Hepatic stellate cell (primary cell): ENCODE measurements at regions not wholly inside any gene's neighbourhood (a gene's known extent, or its start where the extent isn't known, plus 50 kb on each side); places are given as distances from the start of the nearest gene placed in this dataset.
"Not testable (repeated sequence)": the region's sequence is repeated elsewhere in the genome, so short reads cannot be mapped to it uniquely, and the experiment has no call there.

Source experiments
- DNase-seq: peaks from one replicate; pipeline ENCODE4 v3.0.0; 2011; ENCODE audit warnings: low spot score

GRCh38 chr6:137545073-137545472, 50.9 kb upstream of the OLIG3 start:
- no peak for DNase-seq

GRCh38 chr6:137547186-137547585, 53.0 kb upstream of the OLIG3 start:
- DNase-seq: no peak

DNA sequence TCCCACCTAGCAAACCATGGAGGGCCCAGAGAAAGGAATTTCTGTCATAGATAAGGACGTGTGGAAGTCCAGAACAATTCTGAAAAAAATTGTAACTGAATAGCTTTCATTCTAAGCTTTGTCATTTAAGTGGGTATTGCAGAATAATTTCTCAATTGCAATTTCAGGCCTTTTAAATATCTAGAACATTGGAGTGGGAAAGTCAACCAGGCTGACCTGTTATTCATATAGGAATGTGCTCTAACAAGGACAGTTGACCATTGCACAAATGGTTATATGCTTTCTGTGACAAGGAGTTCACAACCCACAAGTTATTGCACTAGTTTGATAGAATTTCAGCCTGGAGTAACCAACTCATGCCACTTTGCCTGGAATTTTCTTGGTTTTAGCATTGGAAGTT, 53.4 kb upstream of the OLIG3 start:
- DNase-seq: no peak

DNA sequence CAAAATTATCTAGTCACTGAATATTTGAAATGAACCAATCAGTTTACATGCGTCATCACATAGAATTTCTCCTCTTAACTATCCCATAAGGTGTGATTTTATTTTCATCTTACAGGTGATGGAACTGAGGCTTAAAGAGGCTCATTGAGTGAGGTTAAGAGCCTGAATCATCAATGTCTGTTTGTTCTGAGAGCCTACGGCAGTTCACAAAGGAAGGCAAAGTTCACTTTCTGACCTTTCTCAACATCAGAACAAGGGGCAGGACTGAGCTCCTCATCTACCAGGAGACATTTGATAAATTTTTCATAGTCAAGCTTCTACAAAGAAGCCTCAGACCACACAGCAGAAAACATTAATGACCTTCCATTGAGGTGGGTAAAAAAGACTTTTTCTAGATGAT, 54.9 kb upstream of the OLIG3 start:
- DNase-seq: no peak

DNA sequence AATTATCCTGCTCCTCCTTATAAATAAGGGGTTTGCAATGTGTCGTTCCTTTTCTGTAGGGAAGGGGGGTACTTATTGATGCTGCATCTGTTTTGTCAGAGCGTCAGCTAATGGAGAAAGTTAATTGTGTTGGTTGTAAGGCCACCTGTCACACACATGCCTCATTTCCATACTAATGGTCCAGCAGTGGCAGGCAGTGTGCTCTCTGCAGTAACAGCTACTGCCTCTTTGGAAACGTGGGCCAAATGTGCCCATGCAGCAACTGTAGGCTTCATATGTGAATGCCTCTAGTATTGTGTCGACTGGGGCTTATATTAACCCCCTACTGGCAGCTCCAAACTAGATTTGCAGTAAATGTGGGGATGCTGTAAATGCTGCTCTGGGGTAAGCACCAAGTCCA, 56.3 kb upstream of the OLIG3 start:
- no peak for DNase-seq

- no peak for DNase-seq
These were observed 58.0 kb upstream of the OLIG3 start for GRCh38 chr6:137552146-137552545.

DNA sequence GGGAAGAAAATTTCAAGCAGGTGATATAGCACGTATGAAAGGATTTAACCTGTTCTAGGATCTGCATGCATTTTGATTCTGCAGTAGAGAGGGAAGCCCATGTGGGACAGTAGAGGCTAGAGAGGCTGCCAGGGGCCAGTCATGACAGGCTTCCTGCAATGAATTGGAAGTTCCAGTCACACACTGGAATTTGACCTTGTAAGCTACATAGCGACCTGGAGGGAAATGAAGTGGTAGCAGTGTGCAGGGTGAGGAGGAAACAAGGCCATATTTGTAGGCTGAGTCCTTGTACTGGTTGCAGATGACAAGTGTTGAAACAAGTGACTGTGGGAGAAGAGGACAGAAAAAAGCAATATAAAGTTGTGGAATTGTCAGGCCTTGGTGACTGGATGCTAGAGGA, 58.6 kb upstream of the OLIG3 start:
- no peak for DNase-seq

- not testable (repeated sequence) for DNase-seq
These were observed 65.5 kb upstream of the OLIG3 start for GRCh38 chr6:137559521-137560183.

- DNase-seq: no peak
These were observed 66.0 kb upstream of the OLIG3 start for GRCh38 chr6:137560184-137560563.

GRCh38 chr6:137568067-137568466, 73.9 kb upstream of the OLIG3 start:
- no peak for DNase-seq

DNA sequence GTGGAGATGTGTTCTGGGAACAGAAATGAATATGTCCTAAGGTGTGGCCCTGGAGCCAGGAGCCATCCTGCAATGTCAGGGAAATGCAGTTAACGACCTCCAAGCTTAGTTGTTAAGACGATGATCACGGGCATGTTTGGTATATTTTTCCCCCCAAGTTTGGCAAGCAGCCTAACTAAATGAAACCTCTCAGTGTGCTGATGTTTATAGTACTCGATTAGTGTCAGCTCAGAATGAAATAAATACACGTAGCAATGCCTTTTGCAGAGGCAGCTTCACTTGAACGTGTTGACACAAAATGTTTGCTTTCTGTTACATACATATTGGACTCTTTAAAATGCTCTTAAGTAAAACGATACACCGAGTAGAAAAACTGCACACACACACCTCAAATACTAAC, 76.2 kb upstream of the OLIG3 start:
- DNase-seq: no peak

DNA sequence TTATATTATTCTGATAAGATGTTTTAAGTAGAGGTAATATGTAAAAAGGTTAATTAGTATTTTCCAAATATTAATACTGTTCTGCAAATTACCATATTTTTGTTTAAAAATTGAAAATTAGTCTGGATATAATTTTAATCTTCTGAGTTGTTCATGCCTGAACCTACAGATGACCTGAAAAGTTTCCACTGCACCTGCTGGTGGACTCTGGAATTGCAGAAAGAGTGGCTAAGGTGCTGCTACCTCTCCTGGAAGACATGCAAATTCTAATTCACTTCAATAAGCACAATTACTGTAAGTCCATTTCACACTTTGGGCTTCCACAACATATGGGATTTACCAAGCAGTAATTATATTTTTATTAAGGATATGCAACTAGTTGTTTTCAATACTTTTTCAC, 77.7 kb upstream of the OLIG3 start:
- peak; percentile 6 for DNase-seq

GRCh38 chr6:137573739-137574138, 79.5 kb upstream of the OLIG3 start:
- no peak for DNase-seq

DNA sequence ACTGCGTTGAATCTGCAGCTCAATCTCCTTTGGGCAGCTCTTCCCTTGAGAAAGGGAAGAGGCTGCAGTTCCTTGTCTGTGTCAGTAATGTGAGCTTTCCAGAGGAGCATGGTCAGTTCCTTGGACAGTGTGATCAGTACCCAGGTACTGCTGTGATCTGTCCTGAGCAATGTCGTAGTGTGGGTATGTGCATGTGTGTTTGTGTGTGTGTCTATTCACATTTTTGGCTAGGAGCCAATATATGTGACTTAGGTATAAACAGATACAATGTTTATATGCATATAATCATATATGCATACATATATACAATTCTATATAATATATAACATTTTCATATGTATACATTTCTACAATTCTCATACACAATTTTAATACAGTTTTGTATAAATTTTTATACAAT, 85.4 kb upstream of the OLIG3 start:
- DNase-seq: no peak

GRCh38 chr6:137581019-137581707, 87.0 kb upstream of the OLIG3 start:
- no peak for DNase-seq

- DNase-seq: not testable (repeated sequence)
These were observed 89.3 kb upstream of the OLIG3 start for GRCh38 chr6:137583519-137583918.

DNA sequence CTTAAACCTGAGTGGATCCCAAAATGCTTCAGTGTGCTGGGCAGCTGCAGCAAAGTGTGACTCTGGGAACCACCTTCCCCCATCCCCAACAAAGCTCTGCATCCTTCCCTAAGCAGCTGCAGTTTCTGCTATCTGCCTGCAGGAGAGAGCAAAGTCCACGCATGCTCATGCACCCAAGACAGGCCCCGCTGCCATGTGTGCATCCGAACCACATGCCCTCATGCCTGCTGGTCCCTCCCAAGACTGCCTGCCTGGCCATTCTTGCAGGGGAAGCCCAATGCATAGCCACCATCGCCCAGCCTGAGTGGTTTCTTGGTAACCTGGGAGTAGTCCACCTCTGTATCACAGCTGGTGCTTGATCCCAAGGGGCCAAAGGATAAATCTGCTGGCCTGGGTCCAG, 94.3 kb upstream of the OLIG3 start:
- no peak for DNase-seq

DNA sequence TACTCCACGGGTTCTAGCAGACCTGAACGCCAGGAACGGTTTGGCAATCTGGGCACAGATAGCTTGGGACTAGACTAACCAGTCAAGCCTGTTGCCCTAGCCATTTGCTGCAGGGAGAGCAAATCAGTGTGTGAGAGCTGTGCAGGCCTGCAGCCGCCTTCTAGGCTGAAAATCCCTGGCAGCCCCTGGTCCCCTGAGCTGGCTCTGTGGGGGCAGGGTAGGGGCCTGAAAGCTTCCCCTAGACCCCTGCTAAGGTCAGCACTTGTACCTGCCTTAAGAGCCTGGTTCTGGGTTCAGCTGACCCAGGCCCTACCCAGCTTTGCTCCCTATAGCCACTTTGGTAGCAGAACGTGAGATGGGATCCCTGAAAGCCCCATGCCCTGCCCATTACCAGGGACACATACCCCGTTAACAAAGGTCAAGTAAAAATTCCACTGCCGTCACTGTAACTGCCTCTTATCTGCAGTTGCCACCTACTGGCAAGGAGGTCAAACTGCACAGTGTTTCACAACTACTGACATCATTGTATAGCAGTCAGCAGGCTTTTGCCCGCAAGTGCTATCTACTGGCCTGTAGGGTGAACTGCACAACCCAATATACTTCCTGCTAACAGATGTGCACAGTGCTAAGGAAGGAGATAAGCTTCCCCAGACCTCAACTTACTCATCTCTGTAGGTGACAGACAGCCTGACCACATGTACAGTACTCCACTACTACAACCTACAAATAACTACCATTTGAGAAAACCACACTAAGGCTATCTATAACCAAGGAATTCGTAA, 95.1 kb upstream of the OLIG3 start:
- peak; percentile 5 for DNase-seq

- no peak for DNase-seq
These were observed 96.5 kb upstream of the OLIG3 start for GRCh38 chr6:137590684-137591083.

DNA sequence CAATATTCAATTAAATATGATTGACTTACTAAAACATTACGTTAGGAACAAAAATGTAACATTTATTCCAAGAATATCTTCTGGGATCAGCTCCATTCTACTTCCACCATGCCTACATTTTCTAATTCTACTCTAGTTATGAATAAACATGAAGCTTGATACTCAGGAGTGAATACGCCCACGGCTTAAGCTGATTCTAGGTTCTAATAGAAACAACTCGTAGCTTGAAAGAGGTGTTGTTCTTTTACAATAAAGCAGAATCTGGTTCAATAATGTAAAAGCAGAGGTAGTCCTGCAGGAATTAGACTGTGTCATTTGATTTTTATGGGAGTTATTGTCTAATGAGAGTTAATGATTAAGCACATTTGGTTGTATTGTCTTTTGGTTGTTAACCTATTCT, 107.3 kb upstream of the OLIG3 start:
- DNase-seq: no peak

GRCh38 chr6:137602313-137603197, 108.4 kb upstream of the OLIG3 start:
- DNase-seq: no peak

DNA sequence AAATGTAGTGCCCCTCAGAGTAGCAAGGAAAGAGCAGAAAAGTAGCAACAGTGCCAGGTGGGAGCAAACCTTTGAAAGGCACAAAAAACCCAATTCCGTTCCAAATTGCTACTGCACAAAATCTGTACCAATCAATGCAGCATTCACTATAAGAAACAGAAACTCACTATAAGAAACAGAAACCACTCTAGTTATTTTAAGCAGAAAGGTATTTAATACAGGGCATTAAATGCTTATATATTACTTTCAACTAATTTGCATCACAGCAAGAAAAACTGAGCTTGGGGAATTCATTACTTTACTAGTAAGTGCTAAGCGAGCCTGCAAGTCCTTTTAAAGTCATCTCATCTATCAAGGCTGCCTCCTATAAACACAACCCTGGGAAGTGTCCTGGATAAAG, 116.5 kb upstream of the OLIG3 start:
- no peak for DNase-seq
